ENCODE measurements at regions not wholly inside any gene's neighbourhood (a gene's known extent, or its start where the extent isn't known, plus 50 kb on each side); places are given as distances from the start of the nearest gene placed in this dataset.

DNA sequence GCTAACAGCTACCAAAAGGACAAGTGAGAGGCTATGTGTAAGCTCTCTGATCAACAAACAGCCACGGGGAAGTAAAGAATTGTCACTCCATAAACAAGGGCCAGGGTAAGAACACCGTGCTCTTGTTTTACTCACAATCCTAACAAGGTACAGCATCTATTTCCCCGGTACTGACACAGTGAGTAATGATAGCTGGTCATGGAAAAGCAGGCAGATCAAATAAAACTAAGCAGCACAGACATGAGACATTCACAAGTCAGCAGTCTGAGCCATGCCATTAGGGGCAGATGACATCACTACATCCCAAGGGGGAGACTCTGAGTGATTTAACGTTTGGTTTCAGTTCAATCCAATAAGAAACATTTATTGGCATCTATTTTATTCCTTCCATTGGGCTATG lies 54.4 kb downstream of the ARL6IP4 start:
- TF ChIP-seq FOXP2 (optimal IDR thresholded peaks at IDR 0.05; ENCODE audit: borderline replicate concordance, extremely low read depth, extremely low read length, insufficient read depth) (no peak), SIN3A (IDR thresholded peaks at IDR 0.05; ENCODE audit: borderline replicate concordance, insufficient read depth, low read length) (no peak), TAF1 (IDR thresholded peaks at IDR 0.05; ENCODE audit: borderline replicate concordance, insufficient read depth, low read length) (no peak), POLR2AphosphoS5 (IDR thresholded peaks at IDR 0.05; ENCODE audit: low read depth, low read length) (no peak)
- TF ChIP-seq, protein P1, sequence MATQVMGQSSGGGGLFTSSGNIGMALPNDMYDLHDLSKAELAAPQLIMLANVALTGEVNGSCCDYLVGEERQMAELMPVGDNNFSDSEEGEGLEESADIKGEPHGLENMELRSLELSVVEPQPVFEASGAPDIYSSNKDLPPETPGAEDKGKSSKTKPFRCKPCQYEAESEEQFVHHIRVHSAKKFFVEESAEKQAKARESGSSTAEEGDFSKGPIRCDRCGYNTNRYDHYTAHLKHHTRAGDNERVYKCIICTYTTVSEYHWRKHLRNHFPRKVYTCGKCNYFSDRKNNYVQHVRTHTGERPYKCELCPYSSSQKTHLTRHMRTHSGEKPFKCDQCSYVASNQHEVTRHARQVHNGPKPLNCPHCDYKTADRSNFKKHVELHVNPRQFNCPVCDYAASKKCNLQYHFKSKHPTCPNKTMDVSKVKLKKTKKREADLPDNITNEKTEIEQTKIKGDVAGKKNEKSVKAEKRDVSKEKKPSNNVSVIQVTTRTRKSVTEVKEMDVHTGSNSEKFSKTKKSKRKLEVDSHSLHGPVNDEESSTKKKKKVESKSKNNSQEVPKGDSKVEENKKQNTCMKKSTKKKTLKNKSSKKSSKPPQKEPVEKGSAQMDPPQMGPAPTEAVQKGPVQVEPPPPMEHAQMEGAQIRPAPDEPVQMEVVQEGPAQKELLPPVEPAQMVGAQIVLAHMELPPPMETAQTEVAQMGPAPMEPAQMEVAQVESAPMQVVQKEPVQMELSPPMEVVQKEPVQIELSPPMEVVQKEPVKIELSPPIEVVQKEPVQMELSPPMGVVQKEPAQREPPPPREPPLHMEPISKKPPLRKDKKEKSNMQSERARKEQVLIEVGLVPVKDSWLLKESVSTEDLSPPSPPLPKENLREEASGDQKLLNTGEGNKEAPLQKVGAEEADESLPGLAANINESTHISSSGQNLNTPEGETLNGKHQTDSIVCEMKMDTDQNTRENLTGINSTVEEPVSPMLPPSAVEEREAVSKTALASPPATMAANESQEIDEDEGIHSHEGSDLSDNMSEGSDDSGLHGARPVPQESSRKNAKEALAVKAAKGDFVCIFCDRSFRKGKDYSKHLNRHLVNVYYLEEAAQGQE (IDR thresholded peaks at IDR 0.05; ENCODE audit: insufficient read depth in 1 of 2, low read depth in 2 of 2, low read length in 2 of 2) = no peak

DNA sequence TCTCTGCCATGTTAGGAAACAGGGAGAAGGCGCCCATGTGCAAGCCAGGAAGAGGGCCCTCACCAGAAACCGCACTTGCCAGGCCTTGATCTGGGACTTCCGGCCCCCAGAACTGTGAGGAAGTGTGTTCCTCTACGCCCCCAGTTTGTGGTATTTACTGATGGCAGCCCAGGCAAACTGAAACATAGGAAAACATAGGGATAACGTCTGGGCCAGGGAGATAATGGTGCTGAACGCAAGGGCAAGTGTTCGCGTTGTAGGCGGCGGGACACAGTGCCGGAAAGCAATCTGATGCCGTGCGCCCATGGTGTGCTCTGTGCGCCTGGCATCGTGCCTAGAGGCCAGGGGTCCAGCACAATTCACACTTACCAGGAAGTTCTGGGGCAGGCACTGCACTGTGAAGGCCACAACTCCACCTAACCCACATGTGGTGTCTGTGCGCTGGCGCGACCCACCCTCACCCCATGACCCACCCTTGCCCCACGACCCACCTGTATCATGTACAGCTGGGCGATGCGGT lies 53.6 kb downstream of the ARL6IP4 start:
- TF ChIP-seq SIN3A (IDR thresholded peaks at IDR 0.05; ENCODE audit: borderline replicate concordance, insufficient read depth, low read length) (no peak), POLR2AphosphoS5 (IDR thresholded peaks at IDR 0.05; ENCODE audit: low read depth, low read length) (no peak), TAF1 (IDR thresholded peaks at IDR 0.05; ENCODE audit: borderline replicate concordance, insufficient read depth, low read length) (no peak), FOXP2 (optimal IDR thresholded peaks at IDR 0.05; ENCODE audit: borderline replicate concordance, extremely low read depth, extremely low read length, insufficient read depth) (no peak)
- TF ChIP-seq, protein P1 (IDR thresholded peaks at IDR 0.05; ENCODE audit: insufficient read depth in 1 of 2, low read depth in 2 of 2, low read length in 2 of 2) = no peak

DNA sequence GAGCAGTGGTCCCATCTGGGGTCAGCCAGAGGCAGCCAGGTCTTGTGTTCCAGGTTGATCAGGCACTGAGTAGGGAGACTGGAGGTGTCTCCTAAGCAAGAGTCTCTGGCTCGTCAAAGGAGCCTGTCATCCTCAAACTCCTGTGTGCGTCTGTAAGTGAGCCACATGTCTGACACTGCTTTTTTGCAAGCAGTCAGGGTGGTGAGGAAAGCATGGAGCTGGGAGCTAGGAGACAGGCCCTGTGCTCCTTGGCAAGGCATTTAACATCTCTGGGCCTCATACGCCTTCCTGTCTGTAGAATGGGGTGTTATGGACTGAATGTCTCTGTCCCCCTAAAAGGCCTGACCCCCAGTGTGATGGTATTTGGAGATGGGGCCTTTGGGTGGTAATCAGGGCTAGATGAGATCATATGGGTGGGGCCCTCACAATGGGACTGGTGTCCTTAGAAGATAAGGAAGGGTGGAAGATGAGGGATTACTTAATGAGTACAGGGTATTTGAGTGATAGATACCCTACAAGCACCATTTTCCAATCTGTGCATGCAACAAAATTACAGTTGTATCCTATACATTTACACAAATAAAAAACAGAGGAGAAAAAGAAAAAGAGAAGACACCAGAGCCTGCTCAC lies 53.0 kb downstream of the ARL6IP4 start:
- no peak for TF ChIP-seq TAF1 (IDR thresholded peaks at IDR 0.05; ENCODE audit: borderline replicate concordance, insufficient read depth, low read length)
- TF ChIP-seq, protein P1 (IDR thresholded peaks at IDR 0.05; ENCODE audit: insufficient read depth in 1 of 2, low read depth in 2 of 2, low read length in 2 of 2) = no peak
- no peak for TF ChIP-seq POLR2AphosphoS5 (IDR thresholded peaks at IDR 0.05; ENCODE audit: low read depth, low read length)
- no peak for TF ChIP-seq SIN3A (IDR thresholded peaks at IDR 0.05; ENCODE audit: borderline replicate concordance, insufficient read depth, low read length)
- no peak for TF ChIP-seq FOXP2 (optimal IDR thresholded peaks at IDR 0.05; ENCODE audit: borderline replicate concordance, extremely low read depth, extremely low read length, insufficient read depth)

DNA sequence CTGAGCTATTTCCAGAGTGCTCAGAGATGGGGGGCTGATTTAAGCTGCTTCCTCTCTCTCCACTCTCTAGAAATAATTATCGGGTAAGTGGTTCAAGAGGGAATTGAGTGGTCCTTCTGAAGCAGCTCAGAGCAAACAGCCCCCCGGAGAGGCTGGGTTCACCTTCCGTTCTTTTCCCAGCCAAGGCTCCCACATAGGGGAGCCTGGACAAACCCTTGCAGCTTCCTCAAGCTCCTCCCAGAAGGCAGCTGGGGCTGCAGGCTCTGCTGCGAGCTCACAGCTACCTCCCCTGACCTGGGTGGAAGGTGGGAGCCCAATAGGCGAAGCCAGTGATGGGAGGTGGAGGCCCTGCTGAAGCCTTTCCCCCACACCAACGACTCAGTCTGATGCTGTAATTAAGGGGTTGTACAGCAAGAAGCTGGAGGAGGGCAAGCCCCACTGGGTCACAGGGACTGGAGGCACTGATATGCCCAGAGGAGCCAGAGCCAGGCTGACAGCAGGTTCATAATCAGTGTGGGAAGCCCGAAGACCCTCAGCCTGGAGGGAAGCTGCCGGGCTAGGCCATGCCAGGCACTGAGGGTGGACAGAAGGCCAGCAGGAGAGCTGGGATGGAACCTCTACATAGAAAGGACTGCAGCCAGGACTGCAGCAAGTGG lies 52.4 kb downstream of the ARL6IP4 start:
- TF ChIP-seq, protein P1 (IDR thresholded peaks at IDR 0.05; ENCODE audit: insufficient read depth in 1 of 2, low read depth in 2 of 2, low read length in 2 of 2) = no peak

All from PFSK-1 (cell line).